AG10803 (cell line): ENCODE measurements at regions not wholly inside any gene's neighbourhood (a gene's known extent, or its start where the extent isn't known, plus 50 kb on each side); places are given as distances from the start of the nearest gene placed in this dataset.
A peak's percentile ranks its signal among the peaks of the same experiment; 100 is the strongest.

Experiments
- DNase-seq: peaks from one replicate; pipeline ENCODE4 v3.0.0; 2010; ENCODE audit warnings: low read depth
- H3K4me3 ChIP-seq: 2 replicates; pipeline ENCODE4 v1.5.1; 2011; ENCODE audit warnings: mild to moderate bottlenecking, low read length, control low read depth
- TF ChIP-seq, protein P1 (sequence below): conservative IDR thresholded peaks from 2 replicates; pipeline ENCODE4 v1.5.1; 2011; ENCODE audit warnings: mild to moderate bottlenecking, low read length, control low read depth, inconsistent platforms

- no peak overlapping the region for H3K4me3 ChIP-seq
- TF ChIP-seq, protein P1, sequence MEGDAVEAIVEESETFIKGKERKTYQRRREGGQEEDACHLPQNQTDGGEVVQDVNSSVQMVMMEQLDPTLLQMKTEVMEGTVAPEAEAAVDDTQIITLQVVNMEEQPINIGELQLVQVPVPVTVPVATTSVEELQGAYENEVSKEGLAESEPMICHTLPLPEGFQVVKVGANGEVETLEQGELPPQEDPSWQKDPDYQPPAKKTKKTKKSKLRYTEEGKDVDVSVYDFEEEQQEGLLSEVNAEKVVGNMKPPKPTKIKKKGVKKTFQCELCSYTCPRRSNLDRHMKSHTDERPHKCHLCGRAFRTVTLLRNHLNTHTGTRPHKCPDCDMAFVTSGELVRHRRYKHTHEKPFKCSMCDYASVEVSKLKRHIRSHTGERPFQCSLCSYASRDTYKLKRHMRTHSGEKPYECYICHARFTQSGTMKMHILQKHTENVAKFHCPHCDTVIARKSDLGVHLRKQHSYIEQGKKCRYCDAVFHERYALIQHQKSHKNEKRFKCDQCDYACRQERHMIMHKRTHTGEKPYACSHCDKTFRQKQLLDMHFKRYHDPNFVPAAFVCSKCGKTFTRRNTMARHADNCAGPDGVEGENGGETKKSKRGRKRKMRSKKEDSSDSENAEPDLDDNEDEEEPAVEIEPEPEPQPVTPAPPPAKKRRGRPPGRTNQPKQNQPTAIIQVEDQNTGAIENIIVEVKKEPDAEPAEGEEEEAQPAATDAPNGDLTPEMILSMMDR: no peak
- no peak for DNase-seq
These were observed 59.1 kb upstream of the SPATA12 start for GRCh38 chr3:57001356-57001755.

DNA sequence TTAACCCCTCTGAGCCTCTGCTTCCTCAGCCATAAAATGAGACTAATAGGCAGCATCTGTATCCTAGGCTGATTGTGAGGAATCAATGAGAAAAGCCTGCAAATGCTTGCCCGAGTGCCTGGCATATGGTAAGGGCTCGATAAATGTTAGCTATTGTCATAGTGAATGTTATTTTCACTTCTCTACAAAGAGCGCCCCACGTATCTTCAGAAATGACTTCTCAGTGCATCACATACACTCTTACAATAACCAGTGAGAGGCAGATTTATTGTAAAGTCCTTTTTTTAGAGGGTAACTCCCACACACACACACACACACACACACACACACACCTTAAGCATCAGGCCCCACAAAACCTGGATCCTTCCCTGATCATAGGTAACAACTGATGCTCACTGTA, 60.5 kb upstream of the SPATA12 start:
- no peak overlapping the region for H3K4me3 ChIP-seq
- DNase-seq: no peak
- TF ChIP-seq, protein P1: no peak

GRCh38 chr3:56999547-56999946, 60.9 kb upstream of the SPATA12 start:
- TF ChIP-seq, protein P1: no peak
- H3K4me3 ChIP-seq: no peak overlapping the region
- DNase-seq: no peak

GRCh38 chr3:56998076-56998529, 62.4 kb upstream of the SPATA12 start:
- no peak for DNase-seq
- H3K4me3 ChIP-seq: no peak overlapping the region
- TF ChIP-seq, protein P1: no peak

DNA sequence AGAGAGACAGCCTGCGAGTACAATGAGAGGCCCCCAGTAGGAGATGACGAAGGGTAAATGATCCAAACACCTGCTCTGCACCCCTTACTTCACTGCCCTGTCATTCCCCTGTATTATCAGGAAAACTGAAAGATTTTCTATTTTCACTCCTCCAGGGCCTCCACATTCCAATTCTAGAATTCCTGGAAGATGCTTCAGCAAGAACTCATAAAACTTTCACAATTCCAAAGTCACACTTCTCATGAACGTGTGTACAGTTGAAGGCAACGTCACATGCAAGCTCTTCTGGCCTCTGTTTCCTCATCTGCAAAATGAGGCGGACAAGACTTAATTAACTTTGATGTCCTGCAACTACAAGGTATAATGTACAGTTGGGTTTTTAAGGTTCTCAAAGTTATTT, 62.8 kb upstream of the SPATA12 start:
- DNase-seq: peak; percentile 85
- no peak overlapping the region for H3K4me3 ChIP-seq
- TF ChIP-seq, protein P1: no peak

DNA sequence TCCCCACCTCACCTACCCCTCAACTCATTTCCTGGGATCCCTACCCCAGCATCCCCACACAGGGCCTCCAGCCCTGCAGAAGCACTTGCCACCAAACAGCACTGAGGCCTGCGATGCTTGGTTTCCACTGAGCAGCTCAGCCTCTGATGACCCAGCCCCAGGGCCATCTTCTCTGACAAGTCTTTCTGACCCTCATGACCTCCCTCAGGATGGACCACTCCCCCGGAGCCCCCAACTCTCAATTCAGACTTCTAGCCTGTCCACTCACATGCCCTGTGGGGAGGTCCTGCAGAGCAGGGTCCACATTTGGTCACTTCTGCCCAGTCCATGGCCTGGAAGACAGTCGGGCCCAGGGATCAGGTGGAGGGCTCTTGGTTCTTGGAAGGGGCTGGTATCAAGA, 63.4 kb upstream of the SPATA12 start:
- DNase-seq: no peak
- TF ChIP-seq, protein P1: no peak

DNA sequence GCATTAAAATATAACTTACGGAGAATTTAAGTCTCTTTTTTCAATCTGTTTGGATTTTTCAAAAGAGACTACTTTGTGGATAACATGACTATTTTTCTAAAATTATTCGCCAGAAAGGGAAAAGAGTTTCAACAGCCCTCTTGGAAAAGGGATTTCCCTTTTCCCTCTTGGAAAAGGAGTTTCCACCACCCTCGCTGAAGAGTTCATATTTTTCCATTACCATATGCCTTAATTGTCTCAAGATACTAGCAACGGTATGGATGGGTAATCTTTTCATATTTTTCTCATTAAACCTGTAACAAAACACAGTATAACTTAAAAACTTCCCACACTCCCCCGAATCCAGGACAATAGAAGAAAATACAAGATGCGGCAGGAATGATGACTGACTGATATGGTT, 66.1 kb upstream of the SPATA12 start:
- no peak for DNase-seq
- TF ChIP-seq, protein P1: no peak
- H3K4me3 ChIP-seq: no peak overlapping the region

More for the DNA sequence above, 63.4 kb upstream of the SPATA12 start:
- no peak overlapping the region for H3K4me3 ChIP-seq
